ENCODE measurements at regions not wholly inside any gene's neighbourhood (a gene's known extent, or its start where the extent isn't known, plus 50 kb on each side); places are given as distances from the start of the nearest gene placed in this dataset.
"Not testable (repeated sequence)": the region's sequence is repeated elsewhere in the genome, so short reads cannot be mapped to it uniquely, and the experiment has no call there.

GRCh38 chr4:75135068-75135825 lies 202.3 kb downstream of the PARM1 start:
- in situ Hi-C loops (cut with MboI; ENCODE audit: low sequenced_read_pairs, unreplicated experiment), result no loop called here
- DNase-seq (ENCODE audit: low spot score), result no peak
- TF ChIP-seq CTCF (IDR thresholded peaks at IDR 0.05; ENCODE audit: borderline replicate concordance, control extremely low read depth, extremely low read depth, insufficient read depth, missing control alignments), result no peak

DNA sequence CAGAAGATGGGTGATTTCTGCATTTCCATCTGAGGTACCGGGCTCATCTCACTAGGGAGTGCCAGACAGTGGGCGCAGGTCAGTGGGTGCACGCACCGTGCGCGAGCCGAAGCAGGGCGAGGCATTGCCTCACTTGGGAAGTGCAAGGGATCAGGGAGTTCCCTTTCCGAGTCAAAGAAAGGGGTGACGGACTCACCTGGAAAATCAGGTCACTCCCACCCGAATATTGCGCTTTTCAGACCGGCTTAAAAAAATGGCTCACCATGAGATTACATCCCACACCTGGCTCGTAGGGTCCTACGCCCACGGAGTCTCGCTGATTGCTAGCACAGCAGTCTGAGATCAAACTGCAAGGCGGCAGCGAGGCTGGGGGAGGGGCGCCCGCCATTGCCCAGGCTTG lies 194.0 kb downstream of the PARM1 start:
- in situ Hi-C loops (cut with MboI; ENCODE audit: low sequenced_read_pairs, unreplicated experiment); DNase-seq (ENCODE audit: low spot score): not testable (repeated sequence)

- TF ChIP-seq CTCF (IDR thresholded peaks at IDR 0.05; ENCODE audit: borderline replicate concordance, control extremely low read depth, extremely low read depth, insufficient read depth, missing control alignments), result no peak
- in situ Hi-C loops (cut with MboI; ENCODE audit: low sequenced_read_pairs, unreplicated experiment), result no loop called here
Observed at GRCh38 chr4:75126058-75126457, 193.1 kb downstream of the PARM1 start.

GRCh38 chr4:75122424-75123014 lies 189.6 kb downstream of the PARM1 start:
- TF ChIP-seq CTCF (IDR thresholded peaks at IDR 0.05; ENCODE audit: borderline replicate concordance, control extremely low read depth, extremely low read depth, insufficient read depth, missing control alignments), result no peak
- in situ Hi-C loops (cut with MboI; ENCODE audit: low sequenced_read_pairs, unreplicated experiment), result loop anchor here (25.0 kb wide), 1 partner anchor 185 kb away; the partner anchor contains the start of gene PARM1
- DNase-seq (ENCODE audit: low spot score), result no peak

More at GRCh38 chr4:75126058-75126457, 193.1 kb downstream of the PARM1 start:
- no peak for DNase-seq (ENCODE audit: low spot score)

- no peak for TF ChIP-seq CTCF (IDR thresholded peaks at IDR 0.05; ENCODE audit: borderline replicate concordance, control extremely low read depth, extremely low read depth, insufficient read depth, missing control alignments)
- no peak for DNase-seq (ENCODE audit: low spot score)
- in situ Hi-C loops (cut with MboI; ENCODE audit: low sequenced_read_pairs, unreplicated experiment), result loop anchor here (25.0 kb wide), 1 partner anchor 181 kb away; the partner anchor contains the start of gene PARM1
Observed at GRCh38 chr4:75118739-75119138, 185.8 kb downstream of the PARM1 start.

DNA sequence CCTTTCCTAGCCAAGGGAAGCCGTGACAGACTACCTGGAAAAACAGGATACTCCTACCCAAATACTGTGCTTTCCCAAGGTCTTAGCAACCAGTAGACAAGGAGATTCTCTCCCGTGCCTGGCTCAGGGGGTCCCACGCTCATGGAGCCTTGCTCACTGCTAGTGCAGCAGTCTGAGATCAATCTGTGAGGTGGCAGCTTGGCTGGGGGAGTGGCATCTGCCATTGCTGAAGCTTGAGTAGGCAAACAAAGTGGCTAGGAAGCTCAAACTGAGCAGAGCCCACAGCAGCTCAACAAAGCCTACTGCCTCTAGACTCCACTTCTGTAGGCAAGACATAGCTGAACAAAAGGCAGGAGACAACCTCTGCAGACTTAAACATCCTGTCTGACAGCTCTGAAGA lies 177.1 kb downstream of the PARM1 start:
- in situ Hi-C loops (cut with MboI; ENCODE audit: low sequenced_read_pairs, unreplicated experiment), result loop anchor here (25.0 kb wide), 1 partner anchor 173 kb away; the partner anchor contains the start of gene PARM1
- DNase-seq (ENCODE audit: low spot score), result no peak
- TF ChIP-seq CTCF (IDR thresholded peaks at IDR 0.05; ENCODE audit: borderline replicate concordance, control extremely low read depth, extremely low read depth, insufficient read depth, missing control alignments), result no peak
